IMR-90 (cell line): ENCODE measurements at regions not wholly inside any gene's neighbourhood (a gene's known extent, or its start where the extent isn't known, plus 50 kb on each side); places are given as distances from the start of the nearest gene placed in this dataset.

Experiments used
- ATAC-seq: fragments of 200-7000 bp; cut with Tn5 transposase; 2 replicates; pipeline ENCODE4 v1.9.1; 2020; ENCODE audit warnings: low read depth, mild to moderate bottlenecking, moderate library complexity
- BruUV-seq: library from RNA; stranded (reverse); fragments of 400-500 nt; replicated peaks from 2 replicates; lab custom pipeline; 2021; lab: Mats Ljungman, UMichigan
- CTCF ChIA-PET: fragments of 300-600 bp; formaldehyde crosslinking; extraction: SDS; loops from one replicate; lab custom pipeline; 2021; ENCODE audit warnings: antibody characterized with exemption; lab: Yijun Ruan, JAX
- POLR2A ChIA-PET: fragments of 300-600 bp; sonication (Branson Sonifier 250); formaldehyde crosslinking; loops from one replicate; lab custom pipeline; 2022; ENCODE audit warnings: antibody characterized with exemption; ENCODE audit not compliant: unreplicated experiment; lab: Charles Lee
- DNase-seq: peaks from one replicate; pipeline ENCODE4 v3.0.0; 2013
- H2AFZ ChIP-seq: replicated peaks from 2 replicates; pipeline ENCODE3; 2013; ENCODE audit warnings: low read length, mild to moderate bottlenecking; ENCODE audit not compliant: poor library complexity
- H2AK5ac ChIP-seq: 2 replicates; pipeline ENCODE4 v1.6.1; 2013; ENCODE audit warnings: low read depth, low read length, inconsistent platforms
- H2AK9ac ChIP-seq: replicated peaks from 2 replicates; pipeline ENCODE3; 2013; ENCODE audit warnings: mild to moderate bottlenecking, low read depth, low read length, moderate library complexity; ENCODE audit not compliant: poor library complexity
- H2BK120ac ChIP-seq: 2 replicates; pipeline ENCODE4 v1.6.1; 2013; ENCODE audit warnings: low read depth, low read length, inconsistent platforms
- H2BK15ac ChIP-seq: 3 replicates; pipeline ENCODE4 v1.6.1; 2013; ENCODE audit warnings: low read depth, low read length, inconsistent platforms
- H2BK20ac ChIP-seq: 2 replicates; pipeline ENCODE4 v1.6.1; 2013; ENCODE audit warnings: low read depth, mild to moderate bottlenecking, inconsistent platforms, low read length, moderate library complexity
- H2BK5ac ChIP-seq: 2 replicates; pipeline ENCODE4 v1.6.1; 2013; ENCODE audit warnings: mild to moderate bottlenecking, low read depth, low read length, inconsistent platforms; ENCODE audit not compliant: poor library complexity, severe bottlenecking
- H3K14ac ChIP-seq: replicated peaks from 2 replicates; pipeline ENCODE4 v1.6.1; 2013; ENCODE audit warnings: low read depth, low read length, inconsistent platforms
- H3K18ac ChIP-seq: 2 replicates; pipeline ENCODE4 v1.6.1; 2013; ENCODE audit warnings: low read depth, low read length, control low read depth
- H3K23ac ChIP-seq: 2 replicates; pipeline ENCODE4 v1.6.1; 2013; ENCODE audit warnings: low read depth, low read length, inconsistent platforms
- H3K27ac ChIP-seq: 2 replicates; pipeline ENCODE4 v1.5.1; 2013; ENCODE audit warnings: mild to moderate bottlenecking, control low read depth, low read length; ENCODE audit not compliant: insufficient read depth
- H3K27me3 ChIP-seq: 2 replicates; pipeline ENCODE4 v1.6.1; 2013; ENCODE audit warnings: low read length; ENCODE audit not compliant: control insufficient read depth, insufficient read depth
- H3K36me3 ChIP-seq: 2 replicates; pipeline ENCODE4 v1.6.1; 2013; ENCODE audit warnings: low read length, mixed read lengths; ENCODE audit not compliant: control insufficient read depth, insufficient read depth
- H3K4ac ChIP-seq: 2 replicates; pipeline ENCODE4 v1.6.1; 2013; ENCODE audit warnings: low read depth, low read length, inconsistent platforms
- H3K4me1 ChIP-seq: 2 replicates; pipeline ENCODE4 v1.6.1; 2013; ENCODE audit warnings: low read length, mixed read lengths; ENCODE audit not compliant: control insufficient read depth, insufficient read depth
- H3K4me2 ChIP-seq: 2 replicates; pipeline ENCODE4 v1.6.1; 2013; ENCODE audit warnings: low read depth, mild to moderate bottlenecking, control low read depth, low read length, moderate library complexity
- H3K4me3 ChIP-seq: 2 replicates; pipeline ENCODE4 v1.5.1; 2013; ENCODE audit warnings: low read depth, mild to moderate bottlenecking, control low read depth, low read length, moderate library complexity; ENCODE audit not compliant: insufficient read depth
- H3K56ac ChIP-seq: 2 replicates; pipeline ENCODE4 v1.6.1; 2013; ENCODE audit warnings: low read length, inconsistent platforms; ENCODE audit not compliant: insufficient read depth; ENCODE audit errors: extremely low read depth
- H3K79me1 ChIP-seq, 2 experiments: 2 replicates each; pipeline ENCODE4 v1.6.1; 2013; ENCODE audit warnings: low read length in 2 of 2, inconsistent platforms in 1 of 2, low read depth in 1 of 2
- H3K9ac ChIP-seq: 2 replicates; pipeline ENCODE4 v1.6.1; 2013; ENCODE audit warnings: low read depth, low read length, control low read depth
- H3K9me1 ChIP-seq: 2 replicates; pipeline ENCODE4 v1.6.1; 2013; ENCODE audit warnings: low read length, inconsistent platforms; ENCODE audit not compliant: insufficient read depth
- H3K9me3 ChIP-seq: 2 replicates; pipeline ENCODE4 v1.6.1; 2013; ENCODE audit warnings: low read length; ENCODE audit not compliant: control insufficient read depth, insufficient read depth
- H4K20me1 ChIP-seq: 2 replicates; pipeline ENCODE4 v1.6.1; 2013; ENCODE audit warnings: low read length, inconsistent platforms; ENCODE audit not compliant: insufficient read depth
- H4K5ac ChIP-seq: 2 replicates; pipeline ENCODE4 v1.6.1; 2013; ENCODE audit warnings: mild to moderate bottlenecking, low read depth, low read length, control low read depth
- H4K8ac ChIP-seq, 2 experiments: 2 replicates each; pipeline ENCODE4 v1.6.1; 2013; ENCODE audit warnings: low read depth in 2 of 2, low read length in 2 of 2, control low read depth in 1 of 2, inconsistent platforms in 1 of 2
- H4K91ac ChIP-seq: 2 replicates; pipeline ENCODE4 v1.6.1; 2013; ENCODE audit warnings: low read depth, low read length, inconsistent platforms; ENCODE audit not compliant: insufficient read depth
- BHLHE40 ChIP-seq: fragments of 150-350 bp; IDR thresholded peaks from 2 replicates; pipeline ENCODE4 v1.6.1; 2016; ENCODE audit warnings: mild to moderate bottlenecking, low read depth, low read length
- MAZ ChIP-seq: IDR thresholded peaks from 2 replicates; pipeline ENCODE4 v1.6.1; 2012; ENCODE audit warnings: low read depth, mild to moderate bottlenecking, low read length, improper control_type of control experiment, moderate library complexity, borderline replicate concordance
- RCOR1 ChIP-seq: IDR thresholded peaks from 2 replicates; pipeline ENCODE4 v1.6.1; 2012; ENCODE audit warnings: mild to moderate bottlenecking, low read length, improper control_type of control experiment; ENCODE audit not compliant: insufficient replicate concordance
- WGBS, 2 experiments: methylation state at CpG; one replicate each; pipeline versions ENCODE4 v1.1.5 to v1.1.7; 2013; ENCODE audit warnings: missing lambda C conversion rate in 2 of 2; ENCODE audit not compliant: insufficient read length in 1 of 2; ENCODE audit errors: extremely low coverage in 2 of 2; 5-methylcytosine and 5-hydroxymethylcytosine counted together
- dilution Hi-C: fragments of 300-500 bp; cut with HindIII; formaldehyde crosslinking; loops from one replicate; pipeline ENCODE4 v1.14.3; 2018; ENCODE audit warnings: low sequenced_read_pairs; ENCODE audit not compliant: unreplicated experiment
- in situ Hi-C: fragments of 300-500 bp; cut with MboI; formaldehyde crosslinking; loops from 3 replicates; pipeline ENCODE4 v1.14.3; 2019; ENCODE audit warnings: low sequenced_read_pairs, inconsistent platforms, mixed read lengths
- intact Hi-C: fragments of 100-400 bp; cut with micrococcal nuclease; formaldehyde crosslinking; loops from 2 replicates; pipeline ENCODE4 v1.10.0; 2022

- Histone ChIP-seq H3K4ac (no peak overlapping the region), H2AFZ (no peak overlapping the region), H3K56ac (no peak overlapping the region), H4K20me1 (no peaks in the 10 kb centered on the region), H4K91ac (no peak overlapping the region), H2AK5ac (no peak overlapping the region), H3K27ac (no peak overlapping the region), H3K4me3 (no peak overlapping the region), H3K18ac (no peak overlapping the region), H2BK5ac (no peak overlapping the region), H3K9ac (no peak overlapping the region), H3K4me2 (no peak overlapping the region), H2BK20ac (no peak overlapping the region), H3K23ac (no peak overlapping the region), H2BK15ac (no peak overlapping the region), H4K8ac (no peak overlapping the region), H4K5ac (no peak overlapping the region), H3K14ac (no peak overlapping the region), H2BK120ac (no peak overlapping the region), H3K27me3 (no peaks in the 10 kb centered on the region), H3K4me1 (no peaks in the 10 kb centered on the region), H3K36me3 (no peaks in the 10 kb centered on the region), H3K9me3 (peaks cover 2% of the 10 kb centered on the region; the same call in 1 of the 2 replicates), H3K79me1 (no peaks in the 10 kb centered on the region), H3K9me1 (no peaks in the 10 kb centered on the region), H2AK9ac (no peak overlapping the region)
- in situ Hi-C loops (no loop called here), intact Hi-C loops (no loop called here), dilution Hi-C loops (no loop called here)
- TF ChIP-seq MAZ (no peak), BHLHE40 (no peak), RCOR1 (no peak)
- BruUV-seq: no TSS peak
- DNase-seq: no peak
- POLR2A ChIA-PET: no interaction called here
- ATAC-seq: no peak
- WGBS, 2 experiments: no CpG with 5 or more reads among the region's 2 CpGs
- CTCF ChIA-PET: no interaction called here
These were observed 1273.8 kb upstream of the ADGRB3 start for GRCh38 chr6:67361264-67361663.
